Left lung (tissue), 4 donors: ENCODE measurements at regions not wholly inside any gene's neighbourhood (a gene's known extent, or its start where the extent isn't known, plus 50 kb on each side); places are given as distances from the start of the nearest gene placed in this dataset.

Experiments
- ATAC-seq: fragments of 200-7000 bp; cut with Tn5 transposase; one replicate; pipeline ENCODE4 v1.9.1; 2020; ENCODE audit warnings: moderate library complexity
- DNase-seq, 4 donors: peaks; one replicate each; pipeline ENCODE4 v3.0.0-alpha.2; 2013 to 2020
- H3K27ac ChIP-seq, 2 donors: fragments of 200-600 bp; sonication (generic) in 1 of 2; one replicate each; pipeline versions ENCODE4 v1.5.0 to v1.8.0; 2020 to 2021
- H3K27me3 ChIP-seq, 2 donors: fragments of 200-600 bp; sonication (generic) in 1 of 2; one replicate each; pipeline versions ENCODE4 v1.5.0 to v1.8.0; 2020 to 2021
- H3K36me3 ChIP-seq, 2 donors: fragments of 200-600 bp; sonication (generic) in 1 of 2; one replicate each; pipeline versions ENCODE4 v1.5.0 to v1.8.0; 2020 to 2021
- H3K4me1 ChIP-seq, 2 donors: fragments of 200-600 bp; one replicate each; pipeline ENCODE4 v1.8.0; 2021
- H3K4me3 ChIP-seq, 2 donors: fragments of 200-600 bp; sonication (generic) in 1 of 2; one replicate each; pipeline versions ENCODE4 v1.5.0 to v1.8.0; 2020 to 2021; ENCODE audit warnings: mild to moderate bottlenecking in 1 of 2
- H3K9me3 ChIP-seq, 2 donors: fragments of 200-600 bp; sonication (generic) in 1 of 2; one replicate each; pipeline versions ENCODE4 v1.5.0 to v1.8.0; 2020 to 2021
- CTCF ChIP-seq, 2 donors: fragments of 200-600 bp; sonication (generic) in 1 of 2; IDR thresholded peaks; one replicate each; pipeline versions ENCODE4 v1.5.0 to v1.8.0; 2021; ENCODE audit warnings: antibody characterized with exemption in 2 of 2
- intact Hi-C, 2 donors: fragments of 100-400 bp; cut with DNase I; formaldehyde crosslinking; loops; one replicate each; pipeline versions ENCODE4 v1.11.2 to v1.14.2; 2022
- donor health status: DM: no; HTN: yes; CAD: no.
- donor health status: DM: no; HTN: no; CAD: no.

GRCh38 chr6:25023781-25024180 is 88.0 kb upstream of the RIPOR2 start:
- Histone ChIP-seq H3K4me3 (no peak overlapping the region), H3K27ac (no peak overlapping the region), H3K9me3 (no peaks in the 10 kb centered on the region), H3K27me3 (no peaks in the 10 kb centered on the region), H3K36me3 (no peaks in the 10 kb centered on the region), H3K4me1 (peaks cover 0 to 22% of the 10 kb centered on the region in 2 donors)
- no peak for DNase-seq
- ATAC-seq, result no peak
- TF ChIP-seq CTCF (IDR thresholded peaks at IDR 0.05), result no peak
- intact Hi-C loops, result no loop called here

GRCh38 chr6:25024821-25025220 is 89.1 kb upstream of the RIPOR2 start:
- no peaks in the 10 kb centered on the region for H3K9me3 ChIP-seq
- no peak for TF ChIP-seq CTCF (IDR thresholded peaks at IDR 0.05)
- DNase-seq (no peak), ATAC-seq (no peak)
- H3K4me3 ChIP-seq, result no peak overlapping the region
- no peaks in the 10 kb centered on the region for H3K36me3 ChIP-seq
- intact Hi-C loops, result no loop called here
- H3K27me3 ChIP-seq, result no peaks in the 10 kb centered on the region
- peaks cover 0 to 22% of the 10 kb centered on the region in 2 donors for H3K4me1 ChIP-seq
- no peak overlapping the region for H3K27ac ChIP-seq

- no peaks in the 10 kb centered on the region for H3K27me3 ChIP-seq
- intact Hi-C loops, result no loop called here
- H3K4me3 ChIP-seq, result no peak overlapping the region
- ATAC-seq (no peak), DNase-seq (no peak)
- no peak overlapping the region for H3K27ac ChIP-seq
- no peak for TF ChIP-seq CTCF (IDR thresholded peaks at IDR 0.05)
- no peaks in the 10 kb centered on the region for H3K36me3 ChIP-seq
- no peaks in the 10 kb centered on the region for H3K9me3 ChIP-seq
- H3K4me1 ChIP-seq, result peaks cover 0 to 22% of the 10 kb centered on the region in 2 donors
Measured at GRCh38 chr6:25025248-25025918, 89.6 kb upstream of the RIPOR2 start.

GRCh38 chr6:25025919-25026301 is 90.2 kb upstream of the RIPOR2 start:
- no peaks in the 10 kb centered on the region for H3K27me3 ChIP-seq
- no peak for TF ChIP-seq CTCF (IDR thresholded peaks at IDR 0.05)
- H3K4me3 ChIP-seq, result no peak overlapping the region
- no peak overlapping the region for H3K27ac ChIP-seq
- intact Hi-C loops, result no loop called here
- no peak for ATAC-seq
- peaks cover 0 to 22% of the 10 kb centered on the region in 2 donors for H3K4me1 ChIP-seq
- no peaks in the 10 kb centered on the region for H3K9me3 ChIP-seq
- DNase-seq, result no peak
- H3K36me3 ChIP-seq, result no peaks in the 10 kb centered on the region

- Histone ChIP-seq H3K9me3 (no peaks in the 10 kb centered on the region), H3K27ac (peak overlapping the region; percentile 60 to 84), H3K4me3 (no peak overlapping the region), H3K4me1 (peaks cover 0 to 22% of the 10 kb centered on the region in 2 donors), H3K36me3 (no peaks in the 10 kb centered on the region), H3K27me3 (no peaks in the 10 kb centered on the region)
- ATAC-seq, result peak; percentile 94
- no peak for TF ChIP-seq CTCF (IDR thresholded peaks at IDR 0.05)
- intact Hi-C loops, result no loop called here
- DNase-seq, result peak in 3 of 4 donors; percentile 62 to 81 (median 77)
Measured at GRCh38 chr6:25026723-25027122, 91.0 kb upstream of the RIPOR2 start.
